Natural killer cell (primary cell): ENCODE measurements at regions not wholly inside any gene's neighbourhood (a gene's known extent, or its start where the extent isn't known, plus 50 kb on each side); places are given as distances from the start of the nearest gene placed in this dataset.
A peak's percentile ranks its signal among the peaks of the same experiment; 100 is the strongest.

ENCODE experiments used
- ATAC-seq, 3 donors: fragments of 150-1000 bp in 2 of 3; fragments of 200-7000 bp in 1 of 3; cut with Tn5 transposase; 1 replicate in 1 of 3; 2 replicates in 2 of 3; pipeline ENCODE4 v1.10.0; 2021; ENCODE audit warnings: mild to moderate bottlenecking in 2 of 3, moderate library complexity in 2 of 3
- DNase-seq, 2 donors: peaks; one replicate each; pipeline versions ENCODE4 v3.0.0 to v3.0.0-alpha.2; 2013 to 2021; ENCODE audit warnings: mixed read lengths in 1 of 2
- H3K27ac ChIP-seq: one replicate; pipeline ENCODE4 v1.5.1; 2013; ENCODE audit warnings: mild to moderate bottlenecking, low read length
- H3K27me3 ChIP-seq: one replicate; pipeline ENCODE4 v1.6.1; 2013; ENCODE audit warnings: low read length; ENCODE audit not compliant: control insufficient read depth, insufficient read depth
- H3K36me3 ChIP-seq: one replicate; pipeline ENCODE4 v1.6.1; 2013; ENCODE audit warnings: low read length; ENCODE audit not compliant: control insufficient read depth, insufficient read depth
- H3K4me1 ChIP-seq: one replicate; pipeline ENCODE4 v1.6.1; 2013; ENCODE audit warnings: low read length; ENCODE audit not compliant: control insufficient read depth, insufficient read depth
- H3K4me3 ChIP-seq: one replicate; pipeline ENCODE4 v1.5.1; 2013; ENCODE audit warnings: low read length
- H3K9me3 ChIP-seq: one replicate; pipeline ENCODE4 v1.6.1; 2013; ENCODE audit warnings: low read length; ENCODE audit not compliant: control insufficient read depth, insufficient read depth
- H3K27ac Mint-ChIP-seq, 2 donors: one replicate each; pipeline ENCODE4 v1.8.0; 2022; ENCODE audit warnings: mild to moderate bottlenecking in 2 of 2, mixed read lengths in 2 of 2, moderate library complexity in 1 of 2
- H3K27me3 Mint-ChIP-seq, 2 donors: one replicate each; pipeline ENCODE4 v1.8.0; 2022; ENCODE audit warnings: low read depth in 2 of 2, mixed read lengths in 2 of 2
- H3K36me3 Mint-ChIP-seq: one replicate; pipeline ENCODE4 v1.8.0; 2022; ENCODE audit warnings: mixed read lengths
- H3K4me1 Mint-ChIP-seq, 2 donors: one replicate each; pipeline ENCODE4 v1.8.0; 2022; ENCODE audit warnings: mixed read lengths in 2 of 2
- H3K4me3 Mint-ChIP-seq: one replicate; pipeline ENCODE4 v1.8.0; 2022; ENCODE audit warnings: mild to moderate bottlenecking, moderate library complexity, mixed read lengths
- H3K9me3 Mint-ChIP-seq, 2 donors: one replicate each; pipeline ENCODE4 v1.8.0; 2022; ENCODE audit warnings: mixed read lengths in 2 of 2
- WGBS: methylation state at CpG from one replicate; pipeline ENCODE4 v1.1.7; 2013; ENCODE audit warnings: missing lambda C conversion rate; ENCODE audit not compliant: insufficient coverage; 5-methylcytosine and 5-hydroxymethylcytosine counted together
- intact Hi-C: fragments of 100-400 bp; cut with micrococcal nuclease; formaldehyde crosslinking; loops from one replicate; pipeline ENCODE4 v1.14.2; 2022
- TF ChIP-seq, protein P1 (sequence below): fragments of 200-600 bp; IDR thresholded peaks from one replicate; pipeline ENCODE4 v1.8.0; 2022; ENCODE audit warnings: antibody characterized with exemption

DNA sequence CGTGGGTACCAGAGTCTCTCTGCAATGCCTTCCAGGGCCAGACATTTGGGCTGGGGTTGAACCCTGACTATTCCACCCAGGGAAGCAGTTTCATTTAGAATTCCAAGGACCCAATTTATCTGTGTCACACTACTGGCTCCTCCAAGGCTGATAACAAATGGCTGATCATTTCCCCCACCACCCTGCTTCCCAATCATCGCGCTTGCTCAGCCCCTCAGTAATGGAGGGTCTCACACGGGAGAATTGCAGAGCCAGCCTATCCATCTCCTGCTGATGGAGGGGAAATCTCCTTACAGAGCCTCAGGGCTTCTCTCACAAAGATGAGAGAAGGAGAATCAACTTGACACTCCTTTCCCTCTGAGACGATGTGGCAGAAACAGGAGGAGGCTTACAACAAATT, 78.4 kb upstream of the WSCD2 start:
- intact Hi-C loops, result no loop called here
- no peaks in the 10 kb centered on the region for H3K27me3 ChIP-seq
- H3K4me1 ChIP-seq, result no peaks in the 10 kb centered on the region
- no peak overlapping the region for H3K27ac ChIP-seq
- no peaks in the 10 kb centered on the region for H3K9me3 ChIP-seq
- no peaks in the 10 kb centered on the region for H3K36me3 ChIP-seq
- Mint-ChIP-seq H3K36me3 (no peaks in the 10 kb centered on the region), H3K4me3 (no peak overlapping the region), H3K9me3 (no peaks in the 10 kb centered on the region), H3K27me3 (peaks cover 26 to 29% of the 10 kb centered on the region in 2 donors), H3K27ac (no peak overlapping the region), H3K4me1 (peaks cover 5 to 8% of the 10 kb centered on the region in 2 donors)
- TF ChIP-seq, protein P1, sequence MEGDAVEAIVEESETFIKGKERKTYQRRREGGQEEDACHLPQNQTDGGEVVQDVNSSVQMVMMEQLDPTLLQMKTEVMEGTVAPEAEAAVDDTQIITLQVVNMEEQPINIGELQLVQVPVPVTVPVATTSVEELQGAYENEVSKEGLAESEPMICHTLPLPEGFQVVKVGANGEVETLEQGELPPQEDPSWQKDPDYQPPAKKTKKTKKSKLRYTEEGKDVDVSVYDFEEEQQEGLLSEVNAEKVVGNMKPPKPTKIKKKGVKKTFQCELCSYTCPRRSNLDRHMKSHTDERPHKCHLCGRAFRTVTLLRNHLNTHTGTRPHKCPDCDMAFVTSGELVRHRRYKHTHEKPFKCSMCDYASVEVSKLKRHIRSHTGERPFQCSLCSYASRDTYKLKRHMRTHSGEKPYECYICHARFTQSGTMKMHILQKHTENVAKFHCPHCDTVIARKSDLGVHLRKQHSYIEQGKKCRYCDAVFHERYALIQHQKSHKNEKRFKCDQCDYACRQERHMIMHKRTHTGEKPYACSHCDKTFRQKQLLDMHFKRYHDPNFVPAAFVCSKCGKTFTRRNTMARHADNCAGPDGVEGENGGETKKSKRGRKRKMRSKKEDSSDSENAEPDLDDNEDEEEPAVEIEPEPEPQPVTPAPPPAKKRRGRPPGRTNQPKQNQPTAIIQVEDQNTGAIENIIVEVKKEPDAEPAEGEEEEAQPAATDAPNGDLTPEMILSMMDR, result no peak
- 62% methylated on average over 5 of the region's 5 CpGs for WGBS
- DNase-seq (no peak), ATAC-seq (no peak)
- H3K4me3 ChIP-seq, result no peak overlapping the region

GRCh38 chr12:108052260-108052659, 76.8 kb upstream of the WSCD2 start:
- Mint-ChIP-seq H3K36me3 (no peaks in the 10 kb centered on the region), H3K9me3 (no peaks in the 10 kb centered on the region), H3K27me3 (peaks cover 25 to 33% of the 10 kb centered on the region in 2 donors), H3K27ac (no peak overlapping the region), H3K4me3 (no peak overlapping the region), H3K4me1 (no peaks in the 10 kb centered on the region)
- H3K4me3 ChIP-seq, result no peak overlapping the region
- 44% methylated on average over 5 of the region's 5 CpGs for WGBS
- H3K36me3 ChIP-seq, result no peaks in the 10 kb centered on the region
- DNase-seq (peak in 1 of 2 donors; percentile 39), ATAC-seq (no peak)
- no peaks in the 10 kb centered on the region for H3K4me1 ChIP-seq
- H3K27ac ChIP-seq, result no peak overlapping the region
- TF ChIP-seq, protein P1, result no peak
- H3K9me3 ChIP-seq, result no peaks in the 10 kb centered on the region
- intact Hi-C loops, result no loop called here
- H3K27me3 ChIP-seq, result no peaks in the 10 kb centered on the region

DNA sequence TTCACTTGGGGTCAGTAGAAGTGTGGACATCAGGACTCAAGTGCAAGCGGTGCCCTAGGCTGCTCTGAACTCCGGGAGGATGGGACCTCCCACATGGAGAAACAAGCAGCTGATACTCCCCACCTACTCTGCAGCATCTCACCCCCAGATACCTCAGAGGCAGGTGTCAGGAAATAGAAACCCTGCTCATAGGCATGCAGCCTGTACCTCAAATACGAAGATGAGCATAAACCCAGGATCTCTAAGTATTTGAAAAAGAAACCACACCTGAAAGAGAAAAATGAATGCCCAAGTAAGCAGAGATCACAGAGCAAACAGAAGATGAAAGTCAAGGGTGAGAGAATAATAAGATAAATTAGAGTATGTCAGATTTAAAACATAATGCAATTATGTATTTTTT, 75.6 kb upstream of the WSCD2 start:
- H3K27me3 Mint-ChIP-seq, result peaks cover 16 to 32% of the 10 kb centered on the region in 2 donors
- WGBS, result 62% methylated on average over 3 of the region's 3 CpGs
- no peaks in the 10 kb centered on the region for H3K9me3 ChIP-seq
- H3K27ac Mint-ChIP-seq, result no peak overlapping the region
- no peak overlapping the region for H3K4me3 ChIP-seq
- TF ChIP-seq, protein P1, result no peak
- no peaks in the 10 kb centered on the region for H3K9me3 Mint-ChIP-seq
- no peaks in the 10 kb centered on the region for H3K4me1 ChIP-seq
- H3K36me3 Mint-ChIP-seq, result no peaks in the 10 kb centered on the region
- H3K4me1 Mint-ChIP-seq, result no peaks in the 10 kb centered on the region
- no peak overlapping the region for H3K27ac ChIP-seq
- H3K36me3 ChIP-seq, result no peaks in the 10 kb centered on the region
- ATAC-seq (no peak), DNase-seq (no peak)
- H3K27me3 ChIP-seq, result no peaks in the 10 kb centered on the region
- intact Hi-C loops, result no loop called here
- H3K4me3 Mint-ChIP-seq, result no peak overlapping the region

GRCh38 chr12:108054496-108054895, 74.6 kb upstream of the WSCD2 start:
- Mint-ChIP-seq H3K27me3 (peaks cover 16 to 32% of the 10 kb centered on the region in 2 donors), H3K4me3 (no peak overlapping the region), H3K36me3 (no peaks in the 10 kb centered on the region), H3K27ac (no peak overlapping the region), H3K9me3 (no peaks in the 10 kb centered on the region), H3K4me1 (no peaks in the 10 kb centered on the region)
- Histone ChIP-seq H3K9me3 (no peaks in the 10 kb centered on the region), H3K4me1 (no peaks in the 10 kb centered on the region), H3K27me3 (no peaks in the 10 kb centered on the region), H3K27ac (no peak overlapping the region), H3K36me3 (no peaks in the 10 kb centered on the region), H3K4me3 (no peak overlapping the region)
- WGBS, result 91% methylated on average over 1 of the region's 2 CpGs
- TF ChIP-seq, protein P1, result no peak
- intact Hi-C loops, result no loop called here
- ATAC-seq, result no peak
- DNase-seq, result no peak
